ENCODE measurements at regions not wholly inside any gene's neighbourhood (a gene's known extent, or its start where the extent isn't known, plus 50 kb on each side); places are given as distances from the start of the nearest gene placed in this dataset.

DNA sequence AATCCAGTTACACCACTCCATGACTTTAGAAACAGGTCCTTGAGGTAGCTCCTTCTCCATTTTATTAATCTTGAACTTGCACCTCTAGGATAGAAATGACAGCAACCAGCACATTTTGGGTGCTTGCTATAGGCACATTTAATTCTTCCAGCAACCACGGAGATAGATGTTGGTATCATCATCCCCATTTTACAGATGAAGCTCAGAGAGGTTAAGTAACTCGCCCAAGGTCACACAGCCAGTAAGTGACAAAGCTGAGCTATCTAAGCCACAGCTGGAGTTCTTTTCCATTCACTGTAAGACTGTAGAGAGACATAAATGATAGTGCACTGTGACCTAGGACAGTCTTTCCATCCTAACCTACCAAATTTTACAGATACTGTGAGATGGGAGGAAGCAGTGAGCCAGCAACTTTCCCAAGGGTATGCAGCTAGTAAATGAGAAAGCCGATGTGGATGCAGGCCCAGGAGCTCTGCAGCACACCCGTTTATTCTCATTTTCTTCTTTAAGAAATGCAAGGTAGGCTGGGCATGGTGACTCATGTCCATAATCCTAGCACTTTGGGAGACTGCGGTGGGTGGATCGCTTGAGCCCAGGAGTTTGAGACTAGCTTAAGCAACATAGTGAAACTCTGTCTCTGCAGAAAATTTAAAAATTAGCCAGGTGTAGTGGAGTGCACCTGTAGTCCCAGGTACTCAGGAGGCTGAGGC, 103.2 kb downstream of the TBX5 start:
- no peak for DNase-seq (ENCODE audit: low read depth)

DNA sequence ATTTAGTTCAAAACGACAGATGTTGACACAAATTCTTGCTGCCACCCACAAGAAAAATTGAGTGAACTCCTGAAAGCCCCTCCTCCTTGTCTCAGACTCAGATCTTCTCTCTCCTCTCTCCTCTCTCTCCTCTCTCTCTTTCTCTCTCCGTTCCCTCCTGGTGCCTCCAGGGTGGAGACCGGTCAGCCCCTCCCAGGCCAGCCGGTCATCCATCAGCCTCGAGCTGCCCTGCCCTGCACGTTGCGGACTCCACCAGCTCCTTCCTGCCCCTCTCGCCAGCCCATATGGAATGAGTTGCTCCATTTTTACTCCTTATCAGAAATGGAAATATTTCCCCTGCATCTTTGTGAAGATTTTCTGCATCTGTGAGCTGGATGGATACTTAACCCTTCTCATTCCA, 103.8 kb downstream of the TBX5 start:
- DNase-seq (ENCODE audit: low read depth), result no peak

DNA sequence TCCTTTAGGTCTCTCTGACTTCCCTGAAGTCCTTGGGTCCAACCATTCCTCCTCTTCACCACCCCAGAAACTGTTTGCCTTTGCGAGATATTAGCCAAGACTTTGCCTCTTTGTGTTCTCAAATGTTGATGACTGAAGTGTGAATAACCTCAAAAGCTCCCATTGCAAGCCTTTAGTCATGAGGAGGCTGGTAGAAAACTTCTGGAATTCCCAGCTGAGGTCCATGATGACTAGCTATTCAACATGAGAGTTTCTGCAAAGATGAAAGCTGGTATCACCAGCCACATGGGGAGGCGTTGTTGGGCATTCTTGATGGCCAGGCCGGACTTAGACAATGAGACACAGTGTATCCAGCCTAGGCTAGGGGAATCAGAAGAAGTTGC, 111.7 kb downstream of the TBX5 start:
- no peak for DNase-seq (ENCODE audit: low read depth)

DNA sequence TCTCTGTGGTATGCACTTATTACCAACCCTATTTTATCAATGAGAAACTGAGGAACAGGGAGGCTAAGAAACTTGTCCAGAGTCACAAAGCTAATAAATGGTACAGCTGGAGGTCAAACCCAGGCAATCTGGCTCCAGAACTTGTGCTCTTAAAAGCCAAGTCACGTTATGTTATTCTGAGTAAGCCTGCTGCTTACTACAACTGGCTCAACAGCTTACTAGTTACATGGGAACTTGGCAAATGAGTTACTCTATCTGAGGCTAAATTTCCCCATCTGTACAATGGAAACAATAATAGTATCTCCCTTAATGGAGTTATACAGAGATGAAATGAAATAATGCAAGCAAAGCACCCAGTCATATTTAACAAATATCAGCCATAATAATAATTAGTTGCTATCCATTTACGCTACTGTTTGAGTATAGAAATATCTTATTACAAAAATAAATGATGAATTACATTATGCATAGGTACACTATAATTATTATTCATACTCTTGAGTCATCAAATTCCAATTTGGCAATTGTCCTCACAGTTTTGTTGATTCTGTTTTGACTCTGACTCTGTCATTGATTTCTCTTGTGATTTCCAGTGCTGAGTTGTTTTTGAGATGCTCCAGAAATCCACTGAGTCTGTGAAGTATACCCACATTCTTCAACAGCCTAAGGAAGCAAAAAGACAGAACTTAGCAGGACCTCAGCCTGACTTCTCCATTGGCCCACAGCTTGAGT, 112.2 kb downstream of the TBX5 start:
- no peak for DNase-seq (ENCODE audit: low read depth)

DNA sequence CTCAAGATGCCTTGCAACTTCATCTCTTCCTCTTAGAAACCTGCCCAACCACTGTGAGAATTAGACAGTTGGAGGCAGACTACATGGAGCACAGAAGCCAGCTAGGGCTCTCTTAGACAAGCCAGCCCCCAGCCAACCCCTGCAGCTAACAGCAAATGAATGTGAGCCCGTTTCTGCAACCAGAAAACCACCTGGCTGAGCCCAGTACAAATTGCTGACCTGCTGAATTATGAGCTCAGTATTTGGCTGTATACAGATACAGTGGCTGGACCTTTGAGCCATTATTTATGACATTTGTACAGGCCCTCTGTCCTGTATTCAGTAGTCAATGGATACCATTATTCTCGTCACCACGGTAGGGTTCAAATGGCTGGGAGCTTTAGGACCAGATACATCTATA, 112.9 kb downstream of the TBX5 start:
- no peak for DNase-seq (ENCODE audit: low read depth)

DNA sequence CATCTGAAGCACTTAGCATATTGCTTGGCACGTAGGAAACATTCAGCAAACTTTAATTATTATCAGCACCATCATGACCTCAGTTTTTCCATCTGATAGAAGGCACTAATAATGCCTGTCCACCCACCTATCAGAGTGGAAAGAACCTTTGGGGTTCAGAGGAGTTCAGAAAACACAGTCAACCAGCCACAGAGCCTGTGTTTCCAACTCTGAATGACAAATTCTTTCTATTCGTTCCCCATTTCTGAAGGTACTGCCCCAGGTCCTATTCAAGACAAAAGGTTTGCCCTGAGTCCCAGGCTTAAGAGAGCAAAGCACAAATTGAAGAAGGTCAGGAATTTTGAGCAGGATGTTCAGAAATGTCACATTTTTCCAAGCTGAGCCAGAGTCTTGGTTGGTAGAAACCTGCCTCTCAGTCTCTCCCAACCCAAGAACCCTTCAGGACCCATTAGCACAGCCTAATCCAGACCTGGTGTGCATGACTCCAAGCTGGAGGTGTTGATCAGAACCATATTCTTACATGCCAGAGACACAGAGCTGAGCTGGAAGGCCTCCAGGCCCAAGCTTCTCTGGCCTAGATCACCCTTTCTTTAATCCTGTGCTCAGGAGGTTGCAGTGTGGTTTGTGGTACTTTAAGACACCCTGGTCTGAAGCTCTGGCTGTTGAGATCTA, 114.4 kb downstream of the TBX5 start:
- DNase-seq (ENCODE audit: low read depth), result no peak

DNA sequence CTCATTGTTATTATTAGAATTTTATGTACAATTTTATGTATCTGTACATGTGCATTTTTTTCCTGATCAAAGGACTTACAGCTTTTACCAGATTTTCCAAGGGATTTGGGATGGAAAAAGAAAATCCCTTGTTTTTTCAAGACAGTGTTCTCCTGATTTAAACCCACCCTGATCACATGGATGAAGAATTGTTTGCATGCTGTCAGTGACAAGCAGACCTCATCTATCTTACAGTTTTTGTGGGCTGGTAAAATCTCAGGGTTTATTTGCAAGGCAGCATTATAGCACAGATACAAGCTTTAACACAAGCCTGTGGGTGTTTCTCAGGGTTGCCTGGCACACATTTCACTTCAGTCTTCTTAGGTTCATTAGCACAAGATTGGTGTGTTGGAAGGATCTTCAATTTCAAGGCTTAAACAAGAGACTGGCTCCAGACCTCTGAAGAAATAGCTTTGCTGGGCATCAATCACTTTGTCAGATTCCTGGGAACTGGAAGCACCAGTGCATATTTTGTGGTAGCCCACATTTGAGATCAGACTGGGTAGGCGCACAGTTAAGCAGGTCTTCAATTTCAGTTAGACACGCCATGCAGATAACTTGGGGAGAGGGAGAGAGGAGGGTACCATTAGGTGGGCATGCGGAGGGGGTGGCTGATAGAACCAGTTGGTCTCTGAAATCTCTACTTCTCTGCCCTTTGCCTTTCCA, 118.0 kb downstream of the TBX5 start:
- no peak for DNase-seq (ENCODE audit: low read depth)

DNA sequence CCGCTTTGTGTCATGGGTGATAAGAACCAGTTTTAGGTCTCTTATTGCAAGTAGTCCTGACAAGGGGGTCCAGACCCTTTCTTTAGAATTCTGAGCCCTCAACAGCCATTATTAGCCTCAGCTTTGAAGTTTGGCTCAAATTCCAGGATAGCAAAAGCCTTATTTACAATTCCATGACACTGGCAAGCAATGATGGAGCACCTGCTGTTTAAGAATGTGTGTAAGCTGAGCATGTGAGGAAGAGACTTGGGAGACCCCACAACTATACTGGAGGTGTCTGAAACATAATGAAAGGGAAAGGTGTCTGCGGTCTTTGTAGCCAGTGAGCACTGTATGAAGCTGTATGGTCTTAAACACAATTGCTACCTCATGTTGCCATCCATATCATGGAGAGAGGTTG, 119.8 kb downstream of the TBX5 start:
- DNase-seq (ENCODE audit: low read depth), result no peak

DNA sequence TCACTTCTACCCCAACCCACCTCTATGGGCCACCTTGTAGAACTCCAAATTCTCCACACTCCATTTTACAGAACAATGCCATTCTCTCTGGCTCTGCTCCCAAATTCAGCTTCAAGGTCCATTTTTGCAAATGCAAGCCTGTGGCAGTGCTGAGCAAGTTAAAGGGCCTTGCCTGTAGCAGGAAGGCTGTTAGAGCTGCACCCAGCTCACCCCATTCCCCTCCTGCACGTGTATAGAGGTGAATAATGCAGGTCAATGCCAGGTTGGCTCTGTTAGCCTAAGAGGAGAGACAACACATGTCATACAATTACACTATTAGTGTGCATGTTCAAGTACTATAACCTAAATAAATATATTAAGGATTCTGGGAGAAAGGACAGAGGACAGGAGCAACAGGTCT, 120.4 kb downstream of the TBX5 start:
- DNase-seq (ENCODE audit: low read depth), result no peak

DNA sequence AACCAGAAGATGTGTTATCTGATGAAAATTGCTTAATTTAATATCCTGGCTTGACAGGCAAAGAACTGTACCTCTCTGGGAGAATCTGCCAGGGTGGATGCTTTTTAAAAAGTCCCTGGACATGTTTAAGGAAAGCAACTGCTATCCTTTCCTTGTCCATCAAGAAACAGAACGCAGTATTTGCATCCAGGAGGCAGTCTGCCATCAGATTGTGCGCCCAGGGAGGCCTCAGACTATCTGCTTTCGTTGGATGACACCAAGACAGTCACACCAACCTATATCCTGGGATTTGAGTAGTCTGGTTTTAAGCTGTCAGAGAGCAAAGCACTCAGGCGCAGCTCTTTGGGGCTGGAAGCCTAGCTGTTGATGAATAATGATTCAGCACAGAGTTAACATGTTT, 121.9 kb downstream of the TBX5 start:
- no peak for DNase-seq (ENCODE audit: low read depth)

DNA sequence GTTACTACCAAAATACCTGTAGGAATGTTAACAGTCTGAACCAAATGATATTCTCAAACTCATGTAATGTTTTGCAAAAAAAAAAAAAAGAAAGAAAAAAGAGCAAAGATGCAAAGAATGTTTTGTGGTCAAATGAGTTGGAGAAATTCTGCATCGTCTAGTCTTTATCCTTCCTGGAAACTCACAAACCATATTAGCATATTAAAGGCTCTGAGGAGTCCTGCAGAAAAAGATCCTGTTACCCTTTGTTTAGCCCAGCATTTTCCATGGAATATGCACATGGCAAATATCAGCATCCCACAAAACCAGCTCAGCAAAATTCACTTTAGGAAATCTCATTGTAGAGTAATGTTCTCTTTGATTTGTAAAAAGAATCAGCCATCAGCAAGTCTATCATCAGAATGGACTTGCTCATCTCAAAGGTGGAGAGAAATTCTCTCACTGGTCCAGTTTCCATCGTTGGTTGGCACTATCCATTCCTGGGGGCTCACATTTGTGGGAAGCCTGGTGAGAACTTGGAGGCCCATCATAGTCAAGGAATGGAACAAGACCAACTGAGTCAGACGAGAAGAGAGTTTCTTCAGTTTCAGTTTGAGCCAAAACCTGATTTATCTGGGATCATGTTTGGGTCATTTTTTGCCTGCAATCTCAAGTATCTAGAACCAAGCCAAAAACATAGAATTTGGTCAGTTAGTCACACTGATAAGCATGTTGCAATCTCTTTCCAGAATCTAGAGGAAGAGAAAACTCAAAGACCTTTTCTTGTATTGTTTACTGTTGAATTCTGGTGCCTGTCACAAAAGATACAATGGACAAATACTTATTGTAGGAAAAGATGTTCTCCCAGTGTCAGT, 129.8 kb downstream of the TBX5 start:
- no peak for DNase-seq (ENCODE audit: low read depth)

DNA sequence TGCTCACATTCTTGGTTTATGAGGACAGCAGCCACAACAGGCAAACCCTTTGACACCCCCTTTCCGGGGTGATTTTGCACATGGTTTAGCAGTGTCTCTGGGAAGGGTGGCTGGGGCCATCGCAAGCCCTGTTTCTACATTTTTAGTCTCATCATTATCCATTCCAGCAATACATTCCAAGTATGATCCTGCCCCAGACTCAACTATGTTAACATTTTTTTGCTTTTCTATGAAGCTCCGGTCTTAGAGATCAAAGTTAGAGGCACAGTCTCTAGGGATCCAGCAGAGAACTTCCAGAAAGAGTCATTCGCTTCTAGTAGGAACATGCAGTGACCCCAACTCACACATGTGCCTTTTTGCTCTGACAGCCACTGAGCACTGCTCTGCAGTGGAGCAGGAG, 130.9 kb downstream of the TBX5 start:
- no peak for DNase-seq (ENCODE audit: low read depth)

DNA sequence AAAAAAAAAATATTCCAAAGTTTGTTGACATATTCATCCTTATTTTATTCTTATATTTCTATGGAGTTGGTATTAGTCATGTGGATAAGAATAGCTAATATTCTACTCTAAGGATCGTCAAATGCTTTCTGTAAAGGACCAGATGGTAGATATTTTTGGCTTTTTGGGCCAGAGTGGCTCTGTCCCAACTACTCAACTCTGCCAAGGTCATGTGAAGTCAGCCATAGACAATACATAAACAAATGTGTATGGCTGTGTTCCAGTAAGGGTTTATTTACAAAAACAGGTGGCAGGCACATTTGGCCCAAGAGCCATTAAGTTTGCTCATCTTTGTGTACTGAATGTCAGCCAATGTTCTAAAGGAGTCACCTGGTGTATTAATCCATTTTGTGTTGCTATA, 131.8 kb downstream of the TBX5 start:
- DNase-seq (ENCODE audit: low read depth), result no peak

DNA sequence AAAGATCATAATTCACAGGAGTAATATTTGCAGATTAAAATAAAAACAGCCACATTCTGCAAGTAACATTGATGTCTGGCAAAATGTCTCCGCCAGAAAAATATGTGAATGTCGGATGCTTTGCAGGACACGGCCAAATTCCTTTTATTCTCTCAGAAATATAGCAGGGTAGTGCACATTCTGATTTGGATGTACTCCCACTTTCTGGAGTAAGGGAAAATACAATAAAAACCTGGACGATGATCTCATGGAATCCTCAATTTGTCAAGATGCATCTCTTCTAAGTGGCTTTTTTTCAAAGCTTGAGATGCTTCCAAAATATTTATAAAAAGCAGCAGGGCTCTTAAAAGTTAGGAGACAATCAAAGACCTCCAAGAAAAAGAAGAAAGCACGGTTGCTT, 133.3 kb downstream of the TBX5 start:
- DNase-seq (ENCODE audit: low read depth), result no peak

DNA sequence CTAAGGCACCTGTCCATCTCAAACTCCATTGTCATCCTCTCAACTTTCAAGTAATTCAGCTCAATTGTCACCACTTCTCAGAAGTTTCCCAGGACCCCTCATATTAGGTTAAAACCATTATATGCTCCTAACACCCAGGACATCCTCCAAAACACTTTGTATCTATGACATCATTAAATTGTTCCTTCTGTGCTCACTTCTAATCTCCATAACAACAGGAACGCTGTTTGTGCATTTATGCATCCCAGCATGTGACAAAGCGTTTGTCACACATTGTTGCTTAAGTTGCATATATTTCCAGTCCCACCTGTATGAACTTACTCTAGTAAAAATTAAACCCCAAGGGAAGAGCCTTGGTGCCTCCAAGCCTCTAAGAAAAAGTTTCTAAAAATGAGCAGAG, 133.9 kb downstream of the TBX5 start:
- DNase-seq (ENCODE audit: low read depth), result no peak

DNA sequence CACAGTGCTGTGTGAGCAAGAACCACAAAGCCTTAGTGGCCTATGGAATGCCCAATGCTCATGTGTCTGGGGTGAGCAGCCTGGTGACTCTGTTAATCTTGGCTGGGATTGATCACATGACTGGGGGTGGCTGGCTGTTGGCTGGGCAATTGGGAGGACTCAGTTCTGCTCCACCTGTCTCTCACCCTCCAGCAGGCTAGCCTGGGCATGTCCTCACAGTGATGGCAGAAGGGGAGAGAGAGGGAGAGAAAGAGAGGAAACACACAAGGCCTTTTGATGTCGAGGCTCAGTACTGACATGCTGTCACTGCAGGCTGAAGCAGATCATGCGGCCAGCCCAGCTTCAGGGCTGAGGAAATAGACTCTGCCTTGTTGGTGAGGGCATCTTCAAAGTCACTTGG, 136.8 kb downstream of the TBX5 start:
- no peak for DNase-seq (ENCODE audit: low read depth)

DNA sequence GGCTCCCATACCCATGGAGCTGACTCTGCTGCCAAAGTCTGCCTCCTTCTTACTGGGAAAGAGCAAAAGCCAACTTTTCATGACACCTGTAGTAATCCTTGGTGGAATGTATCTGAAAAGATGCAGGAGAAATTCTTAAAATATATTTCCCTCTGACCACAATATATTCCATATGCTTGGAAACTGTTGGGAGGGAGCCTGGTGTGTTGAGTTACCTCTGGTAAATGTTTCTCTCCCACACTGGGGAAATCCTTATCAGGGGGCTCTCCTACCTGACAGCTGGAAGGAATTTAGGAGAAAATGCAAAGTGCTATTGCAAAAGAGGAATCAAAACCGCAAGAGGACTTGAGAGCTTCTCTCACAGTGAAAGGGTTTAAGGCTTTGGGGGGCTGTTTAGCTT, 139.4 kb downstream of the TBX5 start:
- DNase-seq (ENCODE audit: low read depth), result no peak

DNA sequence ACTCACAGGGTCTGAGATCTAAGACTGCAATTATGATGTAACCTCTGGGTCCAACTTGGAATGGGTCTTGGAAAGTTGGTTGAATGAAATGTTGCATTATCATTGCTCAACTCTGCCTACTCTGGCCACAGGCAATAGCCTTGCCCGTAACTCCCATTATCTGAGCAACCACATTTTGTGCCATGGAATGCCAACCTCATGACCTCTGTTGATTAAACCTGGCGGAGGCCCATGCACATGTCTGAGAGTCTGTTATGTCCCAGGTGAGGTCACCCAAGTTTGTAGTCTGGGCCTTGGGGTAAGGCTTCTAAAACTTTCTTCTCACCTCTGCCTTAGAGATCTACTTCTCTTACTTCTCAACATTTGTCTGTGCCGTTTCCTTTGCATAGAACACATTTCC, 140.9 kb downstream of the TBX5 start:
- DNase-seq (ENCODE audit: low read depth), result no peak

DNA sequence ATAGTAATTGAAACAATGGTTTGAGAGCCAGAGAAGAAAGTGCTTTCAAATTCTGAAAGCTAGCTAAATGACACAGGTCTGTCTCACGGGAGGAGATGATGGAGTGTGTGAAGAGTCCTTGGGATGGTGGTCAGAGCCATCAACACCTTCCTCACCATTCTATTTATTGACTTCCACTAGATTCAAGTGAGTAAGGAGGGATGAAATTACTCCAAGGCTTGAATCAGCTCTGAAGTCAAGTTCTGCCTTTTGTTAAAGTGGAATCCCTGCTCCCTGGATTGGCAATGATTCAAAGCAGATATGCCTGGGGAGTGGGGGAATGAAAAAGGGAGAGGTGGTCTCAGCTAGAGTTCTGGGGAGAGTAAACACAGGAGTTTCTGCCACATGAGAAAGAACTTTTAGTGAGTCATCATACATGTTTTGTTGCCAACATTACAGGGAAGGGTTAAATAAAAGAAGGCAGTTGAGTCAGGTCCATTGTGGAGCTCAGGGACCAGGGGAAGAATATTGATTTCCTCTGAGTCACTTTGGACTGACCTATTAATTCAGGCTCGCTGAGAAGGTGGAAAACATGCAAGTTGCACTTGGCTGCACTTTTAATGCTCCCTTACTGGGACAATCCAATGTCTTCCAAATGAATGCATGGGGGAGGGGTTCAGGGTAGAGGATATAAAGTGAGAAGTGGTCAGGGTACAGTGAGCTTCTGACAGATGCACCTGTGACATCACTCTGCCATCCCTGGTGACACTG, 142.7 kb downstream of the TBX5 start:
- no peak for DNase-seq (ENCODE audit: low read depth)

DNA sequence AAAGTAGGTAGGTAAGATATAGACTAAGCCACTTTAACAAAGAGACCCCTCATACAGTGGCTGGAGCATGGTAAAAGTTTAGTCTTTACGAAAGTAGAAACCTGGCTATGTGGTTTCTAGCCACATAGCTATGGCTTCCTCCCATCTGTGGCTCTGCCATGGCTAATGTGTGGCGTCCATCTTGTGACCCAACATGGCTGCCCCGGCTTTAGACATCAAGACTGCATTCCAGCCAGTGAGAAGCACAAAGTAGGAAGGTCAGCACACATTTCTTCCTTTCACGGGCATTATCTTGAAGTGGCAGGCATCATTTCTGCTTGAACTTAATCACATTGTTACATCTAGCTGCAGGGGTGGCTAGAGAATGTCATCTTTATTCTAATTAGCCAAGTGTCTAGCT, 148.3 kb downstream of the TBX5 start:
- DNase-seq (ENCODE audit: low read depth), result no peak

DNA sequence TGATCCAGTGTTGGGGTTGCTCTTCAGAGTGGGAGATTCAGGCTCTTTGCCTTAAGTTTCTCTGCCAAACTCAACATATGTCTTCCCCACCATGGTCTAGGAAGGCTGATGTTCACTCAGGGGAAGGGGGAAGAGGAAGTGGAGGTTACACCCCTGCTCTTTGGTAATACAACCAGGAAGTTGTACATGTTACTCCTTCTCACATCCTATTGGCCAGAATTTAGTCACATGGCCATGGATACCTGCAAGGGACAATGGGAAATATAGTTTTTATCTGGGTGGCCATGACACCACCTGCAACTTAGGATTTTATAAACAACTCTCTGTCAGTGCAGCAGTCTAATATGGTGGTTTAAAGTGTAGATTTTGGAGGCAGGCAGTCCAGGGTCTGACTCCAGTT, 150.9 kb downstream of the TBX5 start:
- DNase-seq (ENCODE audit: low read depth), result no peak

All from fibroblast of the conjunctiva (primary cell).